Mesendoderm (in vitro differentiated cells): ENCODE measurements at regions not wholly inside any gene's neighbourhood (a gene's known extent, or its start where the extent isn't known, plus 50 kb on each side); places are given as distances from the start of the nearest gene placed in this dataset.
"Not testable (repeated sequence)": the region's sequence is repeated elsewhere in the genome, so short reads cannot be mapped to it uniquely, and the experiment has no call there.

ENCODE experiments used
- DNase-seq: peaks from one replicate; pipeline ENCODE4 v3.0.0; 2013
- H2AK5ac ChIP-seq: 2 replicates; pipeline ENCODE4 v1.6.1; 2013; ENCODE audit warnings: low read length, inconsistent platforms
- H2BK120ac ChIP-seq: 2 replicates; pipeline ENCODE4 v1.6.1; 2013; ENCODE audit warnings: low read depth, mild to moderate bottlenecking, low read length, moderate library complexity, mixed read lengths
- H2BK15ac ChIP-seq: replicated peaks from 2 replicates; pipeline ENCODE4 v1.6.1; 2013; ENCODE audit warnings: low read depth, mild to moderate bottlenecking, moderate library complexity
- H2BK5ac ChIP-seq: 2 replicates; pipeline ENCODE4 v1.6.1; 2013; ENCODE audit warnings: low read length, inconsistent platforms
- H3K18ac ChIP-seq: 2 replicates; pipeline ENCODE4 v1.6.1; 2013; ENCODE audit warnings: mild to moderate bottlenecking, low read length, mixed read lengths
- H3K23ac ChIP-seq: one replicate; pipeline ENCODE4 v1.6.1; 2013; ENCODE audit warnings: low read length
- H3K27ac ChIP-seq: 2 replicates; pipeline ENCODE4 v1.5.1; 2013; ENCODE audit warnings: low read depth, mild to moderate bottlenecking, inconsistent platforms, low read length, moderate library complexity
- H3K27me3 ChIP-seq: 2 replicates; pipeline ENCODE4 v1.6.1; 2013; ENCODE audit warnings: low read length, control low read depth, mild to moderate bottlenecking, inconsistent platforms; ENCODE audit not compliant: insufficient read depth, poor library complexity
- H3K36me3 ChIP-seq: 2 replicates; pipeline ENCODE4 v1.6.1; 2013; ENCODE audit warnings: low read length, inconsistent platforms; ENCODE audit not compliant: control insufficient read depth, insufficient read depth
- H3K4ac ChIP-seq: one replicate; pipeline ENCODE4 v1.6.1; 2013; ENCODE audit warnings: low read depth, mild to moderate bottlenecking, low read length, moderate library complexity
- H3K4me1 ChIP-seq: 2 replicates; pipeline ENCODE4 v1.6.1; 2013; ENCODE audit warnings: low read depth, low read length, inconsistent platforms; ENCODE audit not compliant: control insufficient read depth
- H3K4me2 ChIP-seq: 2 replicates; pipeline ENCODE4 v1.6.1; 2013; ENCODE audit warnings: low read length
- H3K4me3 ChIP-seq: 2 replicates; pipeline ENCODE4 v1.5.1; 2013; ENCODE audit warnings: mild to moderate bottlenecking, low read length
- H3K56ac ChIP-seq: one replicate; pipeline ENCODE4 v1.6.1; 2013; ENCODE audit warnings: low read length
- H3K79me1 ChIP-seq: 2 replicates; pipeline ENCODE4 v1.6.1; 2013; ENCODE audit warnings: low read length, inconsistent platforms
- H3K79me2 ChIP-seq: 2 replicates; pipeline ENCODE4 v1.6.1; 2013; ENCODE audit warnings: mild to moderate bottlenecking, low read length; ENCODE audit not compliant: control insufficient read depth, insufficient read depth
- H3K9ac ChIP-seq: 2 replicates; pipeline ENCODE4 v1.6.1; 2013; ENCODE audit warnings: low read length, inconsistent platforms
- H4K5ac ChIP-seq: one replicate; pipeline ENCODE4 v1.6.1; 2013; ENCODE audit warnings: low read length
- H4K8ac ChIP-seq: one replicate; pipeline ENCODE4 v1.6.1; 2013; ENCODE audit warnings: low read depth, mild to moderate bottlenecking, control low read depth, low read length, moderate library complexity
- WGBS: extraction: QIAGEN DNeasy Blood & Tissue Kit; methylation state at CpG from one replicate; pipeline ENCODE4 v1.1.7; 2013; ENCODE audit warnings: low lambda C conversion rate, missing lambda C conversion rate; ENCODE audit not compliant: insufficient coverage; ENCODE audit errors: extremely low coverage; 5-methylcytosine and 5-hydroxymethylcytosine counted together

GRCh38 chr16:16937576-16937975 lies 533.2 kb downstream of the XYLT1 start:
- peak overlapping the region; percentile 73 for H2BK120ac ChIP-seq
- peak overlapping the region; percentile 90 for H3K18ac ChIP-seq
- H2BK15ac ChIP-seq = no peak overlapping the region
- no CpG with 5 or more reads among the region's 2 CpGs for WGBS
- H3K4me2 ChIP-seq = no peak overlapping the region
- H3K4me1 ChIP-seq = peaks cover 9% of the 10 kb centered on the region
- H3K79me1 ChIP-seq = no peaks in the 10 kb centered on the region
- H4K5ac ChIP-seq = no peak overlapping the region
- H3K4ac ChIP-seq = no peak overlapping the region
- DNase-seq = no peak
- H3K27ac ChIP-seq = no peak overlapping the region
- H3K56ac ChIP-seq = peak overlapping the region; percentile 60
- H3K27me3 ChIP-seq = no peaks in the 10 kb centered on the region
- H4K8ac ChIP-seq = no peak overlapping the region
- H2BK5ac ChIP-seq = peak overlapping the region; percentile 46
- H3K4me3 ChIP-seq = no peak overlapping the region
- no peak overlapping the region for H3K23ac ChIP-seq
- peak overlapping the region; percentile 33 for H3K9ac ChIP-seq
- H3K79me2 ChIP-seq = no peaks in the 10 kb centered on the region
- H2AK5ac ChIP-seq = no peak overlapping the region
- H3K36me3 ChIP-seq = no peaks in the 10 kb centered on the region

GRCh38 chr16:16938009-16938408 lies 532.8 kb downstream of the XYLT1 start:
- H3K36me3 ChIP-seq = no peaks in the 10 kb centered on the region
- H3K4ac ChIP-seq = no peak overlapping the region
- no peak overlapping the region for H3K4me3 ChIP-seq
- no peak overlapping the region for H4K5ac ChIP-seq
- H3K79me2 ChIP-seq = no peaks in the 10 kb centered on the region
- peaks cover 9% of the 10 kb centered on the region for H3K4me1 ChIP-seq
- H2AK5ac ChIP-seq = no peak overlapping the region
- H3K23ac ChIP-seq = no peak overlapping the region
- no peak overlapping the region for H2BK15ac ChIP-seq
- peak overlapping the region; percentile 60 for H3K56ac ChIP-seq
- no peak overlapping the region for H3K27ac ChIP-seq
- no peaks in the 10 kb centered on the region for H3K27me3 ChIP-seq
- no peak overlapping the region for H3K18ac ChIP-seq
- H3K79me1 ChIP-seq = no peaks in the 10 kb centered on the region
- H3K9ac ChIP-seq = no peak overlapping the region
- no peak overlapping the region for H2BK5ac ChIP-seq
- H4K8ac ChIP-seq = no peak overlapping the region
- no peak overlapping the region for H3K4me2 ChIP-seq
- no peak overlapping the region for H2BK120ac ChIP-seq
- WGBS = no CpG with 5 or more reads among the region's 4 CpGs
- DNase-seq = peak; percentile 88

GRCh38 chr16:16938980-16939379 lies 531.8 kb downstream of the XYLT1 start:
- H3K4me1 ChIP-seq = peaks cover 14% of the 10 kb centered on the region
- H3K18ac ChIP-seq = no peak overlapping the region
- H3K56ac ChIP-seq = no peak overlapping the region
- H3K4ac ChIP-seq = no peak overlapping the region
- no peak overlapping the region for H2BK15ac ChIP-seq
- H3K27me3 ChIP-seq = no peaks in the 10 kb centered on the region
- no peak overlapping the region for H2BK5ac ChIP-seq
- no peaks in the 10 kb centered on the region for H3K79me1 ChIP-seq
- H4K8ac ChIP-seq = no peak overlapping the region
- H2BK120ac ChIP-seq = no peak overlapping the region
- H3K36me3 ChIP-seq = no peaks in the 10 kb centered on the region
- H4K5ac ChIP-seq = no peak overlapping the region
- H3K4me3 ChIP-seq = no peak overlapping the region
- H3K9ac ChIP-seq = no peak overlapping the region
- H2AK5ac ChIP-seq = no peak overlapping the region
- H3K79me2 ChIP-seq = no peaks in the 10 kb centered on the region
- no CpG with 5 or more reads among the region's 3 CpGs for WGBS
- DNase-seq = no peak
- no peak overlapping the region for H3K4me2 ChIP-seq
- no peak overlapping the region for H3K23ac ChIP-seq
- no peak overlapping the region for H3K27ac ChIP-seq

- no peak overlapping the region for H3K4ac ChIP-seq
- H2BK120ac ChIP-seq = peak overlapping the region; percentile 67
- no peak overlapping the region for H2BK15ac ChIP-seq
- H3K27ac ChIP-seq = no peak overlapping the region
- no peaks in the 10 kb centered on the region for H3K27me3 ChIP-seq
- H3K23ac ChIP-seq = no peak overlapping the region
- H3K4me2 ChIP-seq = no peak overlapping the region
- no peak overlapping the region for H3K9ac ChIP-seq
- H4K5ac ChIP-seq = no peak overlapping the region
- WGBS = no CpG with 5 or more reads among the region's 7 CpGs
- no peaks in the 10 kb centered on the region for H3K79me1 ChIP-seq
- H2AK5ac ChIP-seq = no peak overlapping the region
- H3K36me3 ChIP-seq = no peaks in the 10 kb centered on the region
- H3K4me3 ChIP-seq = no peak overlapping the region
- H4K8ac ChIP-seq = peak overlapping the region; percentile 56
- DNase-seq = peak; percentile 33
- peak overlapping the region; percentile 6 for H2BK5ac ChIP-seq
- H3K4me1 ChIP-seq = peaks cover 17% of the 10 kb centered on the region
- H3K79me2 ChIP-seq = no peaks in the 10 kb centered on the region
- H3K18ac ChIP-seq = no peak overlapping the region
- H3K56ac ChIP-seq = no peak overlapping the region
Measured at GRCh38 chr16:16940351-16940750, 530.4 kb downstream of the XYLT1 start.

- not testable (repeated sequence) for H3K36me3 ChIP-seq, H3K4ac ChIP-seq, H4K5ac ChIP-seq, H2AK5ac ChIP-seq, H3K79me1 ChIP-seq, H3K9ac ChIP-seq, H3K79me2 ChIP-seq, H3K18ac ChIP-seq, H2BK15ac ChIP-seq, H3K23ac ChIP-seq, H2BK120ac ChIP-seq, H3K27me3 ChIP-seq, H3K4me2 ChIP-seq, H3K4me3 ChIP-seq, H4K8ac ChIP-seq
- Histone ChIP-seq H2BK5ac (peak overlapping the region; percentile 88), H3K27ac (peak overlapping the region; percentile 57), H3K4me1 (peaks cover 14% of the 10 kb centered on the region), H3K56ac (peak overlapping the region; percentile 72)
- peak; percentile 91 for DNase-seq
- no CpG with 5 or more reads among the region's 6 CpGs for WGBS
Measured at GRCh38 chr16:16942849-16943248, 527.9 kb downstream of the XYLT1 start.

- Histone ChIP-seq H2BK5ac (no peak overlapping the region), H3K4me3 (no peak overlapping the region), H3K4me1 (peaks cover 12% of the 10 kb centered on the region), H3K36me3 (no peaks in the 10 kb centered on the region), H3K27ac (no peak overlapping the region), H2BK120ac (no peak overlapping the region), H2AK5ac (no peak overlapping the region), H3K9ac (no peak overlapping the region), H3K27me3 (no peaks in the 10 kb centered on the region), H3K23ac (no peak overlapping the region), H3K56ac (no peak overlapping the region), H4K8ac (no peak overlapping the region), H3K18ac (peak overlapping the region; percentile 51), H4K5ac (no peak overlapping the region), H3K79me1 (no peaks in the 10 kb centered on the region), H3K4me2 (no peak overlapping the region), H3K4ac (no peak overlapping the region), H3K79me2 (no peaks in the 10 kb centered on the region), H2BK15ac (no peak overlapping the region)
- DNase-seq = no peak
- no CpG with 5 or more reads among the region's 1 CpG for WGBS
Measured at GRCh38 chr16:16945207-16945606, 525.6 kb downstream of the XYLT1 start.
